ENCODE measurements at regions not wholly inside any gene's neighbourhood (a gene's known extent, or its start where the extent isn't known, plus 50 kb on each side); places are given as distances from the start of the nearest gene placed in this dataset.

DNA sequence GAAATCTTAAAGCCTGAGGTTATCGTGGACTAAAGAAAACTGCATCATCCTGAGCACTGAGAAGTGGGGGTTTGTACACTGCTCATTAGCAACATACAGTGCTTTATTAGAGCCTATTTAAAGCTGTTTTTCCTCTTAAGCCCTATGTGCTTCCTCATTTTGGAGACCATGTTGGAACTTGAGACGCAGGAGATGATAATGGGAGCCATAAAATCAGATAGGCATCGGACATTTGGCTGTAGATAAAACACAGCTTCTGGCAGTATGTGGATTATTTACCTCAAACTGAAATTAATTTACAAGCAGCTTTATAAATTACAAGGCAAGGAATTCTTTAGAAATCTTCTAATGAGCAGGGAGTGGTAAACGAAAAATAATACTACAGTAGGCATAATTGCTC is 147.7 kb upstream of the IVNS1ABP start:
- TF ChIP-seq, protein P1, sequence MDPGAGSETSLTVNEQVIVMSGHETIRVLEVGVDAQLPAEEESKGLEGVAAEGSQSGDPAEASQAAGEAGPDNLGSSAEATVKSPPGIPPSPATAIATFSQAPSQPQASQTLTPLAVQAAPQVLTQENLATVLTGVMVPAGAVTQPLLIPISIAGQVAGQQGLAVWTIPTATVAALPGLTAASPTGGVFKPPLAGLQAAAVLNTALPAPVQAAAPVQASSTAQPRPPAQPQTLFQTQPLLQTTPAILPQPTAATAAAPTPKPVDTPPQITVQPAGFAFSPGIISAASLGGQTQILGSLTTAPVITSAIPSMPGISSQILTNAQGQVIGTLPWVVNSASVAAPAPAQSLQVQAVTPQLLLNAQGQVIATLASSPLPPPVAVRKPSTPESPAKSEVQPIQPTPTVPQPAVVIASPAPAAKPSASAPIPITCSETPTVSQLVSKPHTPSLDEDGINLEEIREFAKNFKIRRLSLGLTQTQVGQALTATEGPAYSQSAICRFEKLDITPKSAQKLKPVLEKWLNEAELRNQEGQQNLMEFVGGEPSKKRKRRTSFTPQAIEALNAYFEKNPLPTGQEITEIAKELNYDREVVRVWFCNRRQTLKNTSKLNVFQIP (CRISPR knock-in tag; IDR thresholded peaks at IDR 0.05; ENCODE audit: borderline replicate concordance, low read depth) = no peak
- TF ChIP-seq ESRRG (CRISPR knock-in tag; IDR thresholded peaks at IDR 0.05) (no peak), ARNTL (CRISPR knock-in tag; IDR thresholded peaks at IDR 0.05; ENCODE audit: borderline replicate concordance, low read depth) (no peak), ZNF565 (CRISPR knock-in tag; conservative IDR thresholded peaks at IDR 0.05; ENCODE audit: low read depth) (no peak), CSDC2 (CRISPR knock-in tag; IDR thresholded peaks at IDR 0.05) (no peak), TCF4 (CRISPR knock-in tag; IDR thresholded peaks at IDR 0.05; ENCODE audit: borderline replicate concordance) (no peak), ZNF70 (CRISPR knock-in tag; IDR thresholded peaks at IDR 0.05) (no peak), SNAI2 (CRISPR knock-in tag; IDR thresholded peaks at IDR 0.05) (no peak), TOX (CRISPR knock-in tag; IDR thresholded peaks at IDR 0.05; ENCODE audit: borderline replicate concordance) (no peak), ISL1 (CRISPR knock-in tag; IDR thresholded peaks at IDR 0.05) (no peak), BACH2 (CRISPR knock-in tag; IDR thresholded peaks at IDR 0.05; ENCODE audit: borderline replicate concordance) (no peak), RARB (CRISPR knock-in tag; IDR thresholded peaks at IDR 0.05) (no peak), ZNF8 (CRISPR knock-in tag; IDR thresholded peaks at IDR 0.05) (no peak)
- TF ChIP-seq, protein P2, sequence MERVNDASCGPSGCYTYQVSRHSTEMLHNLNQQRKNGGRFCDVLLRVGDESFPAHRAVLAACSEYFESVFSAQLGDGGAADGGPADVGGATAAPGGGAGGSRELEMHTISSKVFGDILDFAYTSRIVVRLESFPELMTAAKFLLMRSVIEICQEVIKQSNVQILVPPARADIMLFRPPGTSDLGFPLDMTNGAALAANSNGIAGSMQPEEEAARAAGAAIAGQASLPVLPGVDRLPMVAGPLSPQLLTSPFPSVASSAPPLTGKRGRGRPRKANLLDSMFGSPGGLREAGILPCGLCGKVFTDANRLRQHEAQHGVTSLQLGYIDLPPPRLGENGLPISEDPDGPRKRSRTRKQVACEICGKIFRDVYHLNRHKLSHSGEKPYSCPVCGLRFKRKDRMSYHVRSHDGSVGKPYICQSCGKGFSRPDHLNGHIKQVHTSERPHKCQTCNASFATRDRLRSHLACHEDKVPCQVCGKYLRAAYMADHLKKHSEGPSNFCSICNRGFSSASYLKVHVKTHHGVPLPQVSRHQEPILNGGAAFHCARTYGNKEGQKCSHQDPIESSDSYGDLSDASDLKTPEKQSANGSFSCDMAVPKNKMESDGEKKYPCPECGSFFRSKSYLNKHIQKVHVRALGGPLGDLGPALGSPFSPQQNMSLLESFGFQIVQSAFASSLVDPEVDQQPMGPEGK (CRISPR knock-in tag; IDR thresholded peaks at IDR 0.05; ENCODE audit: borderline replicate concordance) = no peak

Data from SK-N-SH treated with all-trans-retinoic acid at 6 μM for 48 hours (cell line).